Activated CD8-positive, alpha-beta memory T cell treated with anti-CD3 and anti-CD28 coated beads, Interleukin-2, amount 50 U/mL, for 4 hours (primary cell): ENCODE measurements at regions not wholly inside any gene's neighbourhood (a gene's known extent, or its start where the extent isn't known, plus 50 kb on each side); places are given as distances from the start of the nearest gene placed in this dataset.
"Not testable (repeated sequence)": the region's sequence is repeated elsewhere in the genome, so short reads cannot be mapped to it uniquely, and the experiment has no call there.

Source experiments
- DNase-seq: peaks from one replicate; pipeline ENCODE4 v3.0.0-alpha.2; 2020

DNA sequence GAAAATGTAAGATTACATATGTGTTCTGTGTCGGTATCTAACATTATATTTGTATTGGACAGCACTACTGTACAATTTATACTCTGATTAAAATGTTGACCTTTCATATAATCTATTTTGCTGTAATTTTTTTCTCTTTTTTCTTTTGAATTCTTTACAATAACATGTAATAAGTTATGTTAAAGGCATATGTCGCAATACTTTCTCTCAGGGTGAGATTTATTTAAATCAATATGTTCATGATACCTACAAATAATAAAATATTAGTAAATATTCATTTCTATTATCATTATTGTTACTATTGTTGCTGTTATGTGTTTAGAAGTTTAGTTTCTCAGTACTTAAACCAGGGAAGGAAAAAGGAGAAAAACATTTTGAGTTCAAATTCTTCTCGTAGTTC lies 807.4 kb downstream of the STIM2 start:
- no peak for DNase-seq

DNA sequence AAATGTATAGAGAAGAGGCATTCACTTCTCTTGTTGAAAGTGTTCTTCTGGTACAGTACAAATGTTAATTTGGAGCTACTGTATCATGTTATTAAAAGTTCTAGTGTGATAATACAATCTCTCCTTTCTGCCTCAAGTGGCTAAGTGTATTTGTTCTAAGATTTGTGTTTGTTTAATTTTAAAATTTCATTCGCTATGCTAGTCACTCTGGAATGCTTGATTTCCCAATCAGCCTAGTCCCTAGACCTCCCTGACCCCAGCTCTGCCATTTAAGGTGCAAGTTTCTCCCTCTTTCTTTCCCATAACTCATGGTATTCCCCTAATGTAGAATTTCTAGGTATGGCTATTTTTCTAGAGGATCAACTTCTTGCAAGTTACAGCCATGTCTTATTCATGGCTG lies 817.4 kb downstream of the STIM2 start:
- DNase-seq: no peak

- no peak for DNase-seq
Observed at GRCh38 chr4:27684610-27685011, 824.0 kb downstream of the STIM2 start.

- DNase-seq: no peak
Observed at GRCh38 chr4:27685091-27685490, 824.5 kb downstream of the STIM2 start.

- no peak for DNase-seq
Observed at GRCh38 chr4:27685947-27686346, 825.3 kb downstream of the STIM2 start.

DNA sequence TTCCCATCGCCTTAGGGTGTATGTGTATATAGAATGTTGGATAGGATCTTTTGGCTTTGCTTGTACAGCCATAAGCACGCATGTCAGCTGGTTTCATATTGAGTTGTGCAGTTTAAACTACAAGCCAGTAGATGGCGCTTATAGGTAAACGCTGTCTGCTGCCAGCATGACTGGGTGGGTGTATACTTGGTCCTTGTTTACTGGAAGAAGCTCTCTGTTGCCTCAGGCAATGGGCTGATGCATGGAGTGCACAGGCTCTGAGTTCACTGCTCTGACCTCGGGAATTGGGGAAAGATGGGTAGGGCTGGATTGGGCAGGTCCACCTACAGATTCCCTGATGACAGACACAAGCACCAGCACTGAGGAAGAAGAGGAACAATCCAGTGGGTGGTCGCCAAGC lies 831.5 kb downstream of the STIM2 start:
- no peak for DNase-seq

DNA sequence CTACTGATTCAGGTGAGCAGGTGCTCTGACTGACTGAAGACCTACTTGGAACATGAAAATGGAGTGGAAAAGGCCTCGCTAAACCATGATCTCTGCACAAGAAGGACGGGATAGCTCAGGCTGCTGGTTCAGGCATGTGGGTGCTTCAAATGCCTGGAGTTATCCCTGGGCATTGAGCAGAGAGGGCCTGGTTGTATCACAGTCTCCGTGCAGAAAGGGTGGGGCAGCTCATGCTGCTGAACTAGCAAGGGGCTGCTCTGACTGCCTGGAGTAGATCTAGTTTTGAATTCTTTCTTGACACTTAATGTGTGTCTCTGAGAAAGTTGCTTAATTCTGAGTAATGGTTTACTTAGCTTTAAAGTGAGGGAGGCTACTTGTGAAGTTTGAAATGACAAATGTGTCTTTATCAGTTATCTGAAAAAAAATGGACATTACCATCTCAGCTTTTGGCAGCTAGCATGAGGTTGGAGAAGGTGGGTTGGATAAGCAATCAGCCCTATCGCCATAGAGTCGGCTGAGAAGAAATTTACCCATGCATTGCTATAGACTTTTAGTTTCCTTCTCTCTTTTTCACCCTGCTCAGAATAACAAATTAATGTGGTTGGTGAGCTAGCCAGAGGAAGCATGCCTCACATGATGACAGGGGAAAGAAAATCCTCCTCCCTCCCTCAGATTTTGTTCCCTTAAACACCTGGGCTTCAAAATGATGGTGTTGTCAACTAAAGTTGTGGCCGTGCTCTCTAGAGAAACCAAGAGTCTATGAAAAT lies 832.4 kb downstream of the STIM2 start:
- DNase-seq: no peak

DNA sequence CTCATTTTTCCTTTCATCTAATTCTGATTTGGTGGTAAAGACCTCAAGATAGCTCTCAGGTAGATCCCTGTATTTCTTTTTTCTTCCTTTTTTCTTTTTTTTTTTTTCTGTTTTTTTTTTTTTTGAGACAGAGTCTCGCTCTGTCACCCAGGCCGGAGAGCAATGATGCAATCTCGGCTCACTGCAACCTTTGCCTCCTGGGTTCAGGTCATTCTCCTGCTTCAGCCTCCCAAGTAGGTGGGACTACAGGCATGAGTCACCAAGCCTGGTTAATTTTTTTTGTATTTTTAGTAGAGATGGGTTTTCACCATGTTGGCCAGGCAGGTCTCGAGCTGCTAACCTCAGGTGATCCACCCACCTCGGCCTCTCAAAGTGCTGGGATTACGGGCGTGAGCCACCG lies 835.6 kb downstream of the STIM2 start:
- DNase-seq: not testable (repeated sequence)

DNA sequence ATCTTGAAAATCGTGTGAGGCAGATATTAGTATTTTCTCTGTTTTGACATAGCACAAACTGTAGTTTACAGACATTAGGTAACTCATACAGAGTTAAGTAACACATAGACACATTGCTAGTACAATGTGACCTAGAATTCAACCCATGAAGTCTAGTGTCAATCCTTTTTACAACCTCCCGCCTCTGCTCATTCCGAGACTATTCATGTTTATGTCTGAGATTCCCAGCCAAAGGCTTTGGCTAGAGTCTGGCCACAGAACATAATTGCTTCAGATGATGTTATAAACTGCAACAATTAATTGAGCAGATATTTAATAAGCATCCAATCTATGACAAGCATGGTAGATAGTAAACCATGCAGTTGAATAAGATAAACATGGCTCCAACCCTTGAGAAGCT lies 841.0 kb downstream of the STIM2 start:
- no peak for DNase-seq

DNA sequence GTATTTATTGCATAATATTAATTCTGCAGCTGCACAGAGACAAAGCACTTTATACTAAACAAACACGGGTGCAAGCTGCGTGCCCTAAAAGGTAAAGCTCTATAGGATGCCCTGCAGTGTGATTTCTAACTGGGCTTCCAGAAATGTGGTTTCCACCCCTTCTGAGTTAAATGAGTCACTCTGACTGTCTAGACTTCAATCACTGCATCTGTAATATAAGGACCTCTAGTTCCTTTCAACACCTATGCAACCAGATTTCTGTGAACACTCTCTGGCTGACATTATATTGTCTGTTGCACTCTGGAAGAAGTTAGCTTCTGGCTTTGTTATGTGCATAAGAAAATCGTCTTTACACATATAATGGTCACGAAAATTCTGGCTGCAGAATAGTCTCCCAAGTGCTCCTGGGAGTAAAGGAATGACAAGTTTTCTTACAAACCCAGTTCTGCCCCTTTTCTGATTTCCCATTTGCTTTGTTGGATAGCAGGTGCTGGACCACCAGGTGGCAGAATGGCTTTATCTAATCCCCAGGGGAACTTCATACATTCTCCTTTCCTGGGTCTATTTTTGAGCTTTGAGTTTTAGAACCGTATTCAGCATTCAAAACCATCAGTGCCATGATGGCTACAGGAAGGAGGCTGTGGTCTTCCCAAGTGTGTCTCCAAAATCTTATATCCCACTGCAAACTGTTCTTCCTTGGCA lies 842.2 kb downstream of the STIM2 start:
- no peak for DNase-seq

DNA sequence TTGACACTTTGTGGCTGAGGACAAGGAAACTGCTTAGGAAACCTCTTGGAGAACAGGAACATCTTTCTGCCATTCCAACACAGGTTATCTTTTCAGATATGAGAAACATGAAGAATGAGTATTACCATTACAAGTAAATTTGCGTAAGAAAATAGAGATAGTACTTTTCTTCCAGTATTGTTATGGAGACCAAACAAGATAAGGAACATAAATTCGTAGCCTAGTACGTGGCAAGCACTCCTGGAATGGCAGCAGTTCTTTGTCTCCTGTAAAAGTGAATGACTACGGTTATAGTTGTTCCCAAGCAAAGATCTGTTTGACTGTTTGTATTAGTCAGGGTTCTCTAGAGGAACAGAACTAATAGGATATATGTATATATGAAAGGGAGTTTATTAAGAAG lies 843.1 kb downstream of the STIM2 start:
- no peak for DNase-seq

- DNase-seq: no peak
Observed at GRCh38 chr4:27711041-27711440, 850.4 kb downstream of the STIM2 start.

- no peak for DNase-seq
Observed at GRCh38 chr4:27714073-27714472, 853.4 kb downstream of the STIM2 start.

DNA sequence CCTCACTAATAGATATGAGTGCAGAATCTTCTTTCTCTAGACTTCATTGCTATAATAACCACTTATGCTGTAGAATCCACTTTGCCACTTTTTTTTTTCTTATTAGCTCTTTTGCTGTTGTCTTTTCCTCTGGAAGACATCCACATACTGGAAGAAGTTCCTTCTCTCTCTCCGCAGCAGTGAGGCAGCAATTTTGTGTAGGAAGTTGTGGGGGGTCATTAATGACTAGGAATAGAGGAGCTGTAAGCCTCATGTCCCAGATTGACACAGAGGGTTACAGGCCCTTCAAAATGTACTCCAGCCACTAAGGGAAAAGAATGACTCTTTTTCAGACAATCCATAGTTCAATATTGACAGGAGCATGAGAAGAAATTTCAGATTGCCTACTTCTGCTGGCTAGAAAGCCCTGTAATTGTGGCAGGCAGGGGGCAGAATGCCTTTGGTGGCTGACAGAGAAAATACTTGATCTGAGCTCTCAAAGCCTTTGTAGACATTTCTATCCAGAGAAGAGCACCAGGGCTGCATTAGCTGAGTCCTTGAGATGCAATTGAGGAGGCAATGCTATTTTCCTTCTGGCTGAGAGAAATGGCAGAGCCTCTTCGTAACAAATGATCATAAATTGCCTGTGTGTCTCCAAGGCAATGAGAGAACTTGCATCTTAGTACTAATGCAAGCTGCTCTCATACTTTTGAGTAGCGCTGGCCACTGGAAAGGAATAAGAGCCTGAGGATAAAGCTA lies 856.2 kb downstream of the STIM2 start:
- no peak for DNase-seq

DNA sequence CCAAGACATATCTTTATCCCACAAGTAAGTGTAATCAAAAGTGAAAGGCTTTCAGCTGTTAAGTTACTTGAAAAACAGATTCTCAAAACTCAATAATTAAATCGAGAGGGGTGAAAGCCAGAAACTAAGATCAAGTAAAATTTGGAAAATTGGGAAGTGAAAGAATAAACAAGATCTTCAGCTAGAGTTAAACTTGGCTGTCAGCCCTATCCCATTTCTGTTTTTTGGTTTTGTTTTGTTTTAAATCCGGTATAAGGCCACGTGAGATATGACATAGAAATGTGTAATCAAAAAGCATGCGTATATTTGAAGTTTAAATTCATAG lies 856.8 kb downstream of the STIM2 start:
- no peak for DNase-seq

DNA sequence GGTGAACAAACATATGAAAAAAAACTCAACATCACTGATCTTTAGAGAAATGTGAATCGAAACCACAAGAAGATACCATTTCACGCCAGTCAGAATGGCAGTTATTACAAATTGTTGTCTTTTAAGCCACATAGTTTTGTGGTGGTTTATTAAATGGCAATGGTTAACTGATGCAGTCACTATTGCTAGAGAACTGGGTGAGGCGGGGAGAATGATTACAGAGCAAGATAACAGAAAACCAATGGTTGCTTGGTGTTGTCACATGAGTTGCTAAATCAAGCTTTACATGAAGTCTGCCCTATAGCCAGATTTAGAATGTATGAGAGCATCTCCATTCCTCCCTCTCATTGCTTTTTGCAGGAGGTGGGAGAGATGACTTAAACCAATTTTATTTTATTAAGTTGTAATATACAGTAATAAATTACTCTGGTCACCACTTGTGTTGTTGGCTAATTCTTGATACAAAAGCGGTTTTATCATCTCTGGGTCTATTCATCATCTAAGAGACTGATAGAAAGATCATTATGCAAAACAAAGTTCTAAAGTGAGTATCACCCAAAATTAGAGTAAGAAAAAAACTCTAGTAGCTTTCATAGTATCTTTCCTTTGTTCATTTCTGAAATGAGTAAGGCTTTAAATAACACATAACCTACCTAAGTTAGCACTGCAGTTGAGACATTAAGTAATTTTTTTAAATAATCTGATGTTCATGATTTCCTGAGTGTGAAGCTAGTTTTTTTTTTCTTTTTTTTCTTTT lies 859.5 kb downstream of the STIM2 start:
- no peak for DNase-seq

- DNase-seq: no peak
Observed at GRCh38 chr4:27721193-27721592, 860.6 kb downstream of the STIM2 start.

DNA sequence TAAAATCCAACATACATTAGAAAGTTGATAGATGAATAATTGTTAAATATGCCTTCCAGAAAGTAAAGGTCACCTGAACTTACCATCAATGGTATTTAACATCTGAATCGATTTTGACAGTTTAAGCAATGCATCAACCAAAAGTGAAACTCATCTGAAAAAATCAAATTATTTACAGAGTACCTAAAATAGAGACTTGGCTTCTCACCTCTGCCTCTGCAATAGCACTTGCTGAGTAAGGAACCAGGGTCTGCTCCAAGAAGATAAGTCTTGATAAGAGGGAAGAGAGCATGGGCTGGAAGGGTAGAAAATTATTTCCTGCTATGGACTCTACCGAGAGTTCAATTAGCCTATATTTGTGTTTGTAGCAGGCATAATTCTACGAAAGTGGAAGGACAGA lies 868.3 kb downstream of the STIM2 start:
- no peak for DNase-seq

GRCh38 chr4:27742816-27743215 lies 882.2 kb downstream of the STIM2 start:
- DNase-seq: no peak

- DNase-seq: no peak
Observed at GRCh38 chr4:27759611-27760575, 899.3 kb downstream of the STIM2 start.

GRCh38 chr4:27763830-27764525 lies 903.3 kb downstream of the STIM2 start:
- no peak for DNase-seq

GRCh38 chr4:27764526-27764837 lies 903.8 kb downstream of the STIM2 start:
- DNase-seq: no peak
